NCI-H524 treated with DMSO at 0.1 percent for 48 hours (cell line): ENCODE measurements at regions not wholly inside any gene's neighbourhood (a gene's known extent, or its start where the extent isn't known, plus 50 kb on each side); places are given as distances from the start of the nearest gene placed in this dataset.
"Not testable (repeated sequence)": the region's sequence is repeated elsewhere in the genome, so short reads cannot be mapped to it uniquely, and the experiment has no call there.

Experiments used
- DNase-seq: peaks from one replicate; lab custom pipeline; 2025; lab: John Stamatoyannopoulos, UW

DNA sequence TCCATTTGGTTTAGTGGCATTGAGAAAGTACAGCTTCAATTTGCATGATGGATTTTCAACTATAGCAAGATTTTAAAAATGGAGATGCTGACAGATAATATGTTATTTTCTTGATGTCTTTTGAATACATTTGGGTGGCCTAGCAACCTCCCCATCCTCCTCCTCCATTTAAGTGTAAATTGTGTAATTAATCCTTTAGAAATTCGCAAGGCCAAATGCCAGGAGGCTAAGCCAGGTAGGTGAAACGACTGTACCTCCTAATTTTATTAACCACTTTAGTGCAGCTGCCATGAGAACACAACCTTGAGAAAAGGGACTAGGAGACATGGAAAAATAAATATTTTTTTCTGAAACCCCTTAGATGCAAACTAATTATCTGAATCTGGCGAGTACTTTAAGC lies 248.8 kb downstream of the MRPS30 start:
- no peak for DNase-seq

GRCh38 chr5:45060724-45061123 lies 252.0 kb downstream of the MRPS30 start:
- no peak for DNase-seq

DNA sequence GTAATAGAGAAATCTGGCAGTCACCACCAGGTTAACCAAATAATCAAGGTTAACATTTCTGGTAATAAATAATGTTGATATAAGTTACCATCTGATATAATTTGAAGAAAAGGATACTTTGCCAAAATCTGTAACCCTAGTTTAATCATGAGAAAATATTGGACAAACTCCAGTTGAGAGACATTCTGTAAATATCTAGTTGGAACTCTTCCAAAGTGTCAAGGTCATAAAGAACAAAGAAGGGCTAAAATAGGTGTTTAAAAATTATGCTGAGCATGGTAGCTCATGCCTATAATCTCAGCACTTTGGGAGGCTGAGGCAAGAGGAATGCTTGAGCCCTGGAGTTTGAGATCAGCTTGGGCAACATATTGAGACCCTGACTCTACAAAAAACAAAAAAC lies 253.3 kb downstream of the MRPS30 start:
- DNase-seq, result no peak

DNA sequence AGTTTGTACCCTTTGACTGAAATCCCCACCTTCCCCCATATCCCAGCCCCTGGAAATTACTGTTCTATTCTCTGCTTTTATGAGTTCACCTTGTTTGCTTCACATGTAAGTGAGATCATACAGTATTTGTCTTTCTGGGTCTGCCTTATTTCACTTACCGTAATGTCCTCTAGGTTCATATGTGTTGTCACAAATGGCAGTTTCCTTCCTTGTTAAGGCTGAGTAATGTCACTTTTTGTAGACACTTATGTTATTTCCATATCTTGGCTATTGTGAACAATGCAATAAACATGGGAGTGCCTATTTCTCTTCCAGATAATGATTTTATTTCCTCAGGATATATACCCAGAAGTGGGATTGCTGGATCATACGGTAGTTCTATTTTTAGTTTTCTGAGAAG lies 272.3 kb downstream of the MRPS30 start:
- no peak for DNase-seq

DNA sequence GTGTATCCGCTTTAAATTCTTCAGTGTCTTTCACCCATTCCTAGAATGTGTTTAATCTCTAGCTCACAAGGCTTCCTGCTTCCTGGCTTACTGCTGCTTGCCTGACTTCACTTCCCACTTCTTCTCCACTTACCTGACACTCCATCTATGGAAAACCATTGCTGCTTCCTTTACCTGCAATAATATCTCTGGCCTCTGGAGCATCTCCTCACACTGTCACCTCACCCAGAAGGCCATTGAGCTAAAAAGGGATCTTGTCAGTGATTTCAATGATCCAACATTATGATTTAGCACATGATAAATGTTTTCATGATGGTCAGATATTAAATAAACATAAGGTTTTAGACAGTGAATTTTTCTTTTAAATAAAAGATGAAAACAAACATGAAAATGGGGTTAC lies 281.1 kb downstream of the MRPS30 start:
- DNase-seq, result no peak

DNA sequence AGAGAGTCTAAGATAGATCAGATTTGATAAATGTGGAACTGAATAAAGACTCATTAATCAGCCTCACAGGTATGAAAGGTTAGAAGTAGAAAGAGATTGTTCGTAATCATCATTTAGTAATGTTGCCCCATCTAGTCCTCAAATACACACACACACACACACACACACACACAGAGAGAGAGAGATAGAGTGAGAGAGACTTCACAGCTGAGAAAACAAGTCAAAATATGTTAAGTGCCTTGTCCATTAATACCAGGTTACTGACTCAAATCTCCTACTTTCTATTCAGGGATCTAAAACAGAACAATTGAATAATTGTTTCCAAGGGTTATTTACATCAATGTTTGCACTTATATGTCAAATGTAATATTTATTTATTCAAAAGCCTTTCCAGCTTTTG lies 284.6 kb downstream of the MRPS30 start:
- DNase-seq, result no peak

DNA sequence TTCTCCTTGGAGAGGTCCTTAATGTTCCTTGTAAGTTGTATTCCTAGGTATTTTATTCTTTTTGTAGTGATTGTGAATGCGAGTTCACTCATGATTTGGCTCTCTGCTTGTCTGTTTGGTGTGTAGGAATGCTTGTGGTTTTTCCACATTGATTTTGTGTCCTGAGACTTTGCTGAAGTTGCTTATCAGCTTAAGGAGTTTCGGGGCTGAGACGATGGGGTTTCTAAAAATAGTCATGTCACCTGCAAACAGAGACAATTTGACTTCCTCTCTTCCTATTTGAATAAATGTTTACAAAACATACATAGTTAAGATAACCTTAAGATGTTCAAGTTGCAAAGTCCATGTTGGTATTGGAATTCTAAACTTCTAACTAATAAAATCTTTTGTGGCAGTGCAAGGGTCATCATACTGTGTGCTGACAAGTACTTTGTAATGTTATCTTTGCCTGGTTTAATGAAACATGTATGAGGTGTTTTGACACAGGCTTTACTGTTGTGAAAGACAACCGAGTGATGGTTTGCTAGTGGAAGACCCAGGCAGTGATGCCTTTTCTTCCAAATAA lies 286.2 kb downstream of the MRPS30 start:
- DNase-seq, result no peak

DNA sequence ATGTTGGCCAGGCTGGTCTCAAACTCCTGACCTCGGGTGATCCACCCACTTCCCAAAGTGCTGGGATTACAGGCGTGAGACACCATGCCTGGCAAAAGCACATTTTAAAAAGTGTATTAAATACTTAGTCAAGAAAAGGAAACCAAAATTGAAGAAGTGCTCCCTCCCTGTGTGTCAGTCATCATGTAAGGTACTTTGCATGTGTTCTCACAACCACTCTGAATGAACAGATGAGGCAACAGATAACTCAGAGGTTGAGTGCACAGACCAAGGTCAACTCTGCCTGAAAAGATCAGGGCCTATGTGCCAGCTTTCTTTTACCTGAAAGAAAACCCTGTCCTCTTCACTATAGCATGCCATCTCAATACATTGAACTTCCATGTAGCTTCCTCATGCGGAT lies 289.7 kb downstream of the MRPS30 start:
- DNase-seq, result no peak

- DNase-seq, result no peak
Measured at GRCh38 chr5:45101146-45101545, 292.4 kb downstream of the MRPS30 start.

GRCh38 chr5:45105491-45105994 lies 296.8 kb downstream of the MRPS30 start:
- no peak for DNase-seq

DNA sequence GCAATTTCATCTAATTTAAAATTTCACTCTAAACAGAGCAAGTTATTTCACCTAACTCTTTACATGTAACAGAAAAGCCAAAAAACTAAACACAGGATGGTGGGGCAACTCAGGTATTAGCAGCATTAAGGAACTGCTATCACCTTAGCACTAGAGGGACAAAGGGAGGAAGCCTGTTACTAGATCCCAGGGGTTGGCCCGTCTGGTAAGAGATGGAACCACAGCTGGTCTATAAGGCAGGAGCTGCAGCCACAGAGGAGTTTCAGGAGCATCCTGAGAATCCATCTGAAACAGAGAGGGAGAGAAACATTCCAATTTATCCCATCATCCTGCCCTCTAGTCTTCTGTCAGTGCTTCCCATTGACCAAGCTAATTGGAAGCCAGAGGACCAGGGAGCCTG lies 300.3 kb downstream of the MRPS30 start:
- DNase-seq, result no peak

- DNase-seq, result no peak
Measured at GRCh38 chr5:45109636-45110035, 300.9 kb downstream of the MRPS30 start.

- DNase-seq, result no peak
Measured at GRCh38 chr5:45110399-45110798, 301.7 kb downstream of the MRPS30 start.

DNA sequence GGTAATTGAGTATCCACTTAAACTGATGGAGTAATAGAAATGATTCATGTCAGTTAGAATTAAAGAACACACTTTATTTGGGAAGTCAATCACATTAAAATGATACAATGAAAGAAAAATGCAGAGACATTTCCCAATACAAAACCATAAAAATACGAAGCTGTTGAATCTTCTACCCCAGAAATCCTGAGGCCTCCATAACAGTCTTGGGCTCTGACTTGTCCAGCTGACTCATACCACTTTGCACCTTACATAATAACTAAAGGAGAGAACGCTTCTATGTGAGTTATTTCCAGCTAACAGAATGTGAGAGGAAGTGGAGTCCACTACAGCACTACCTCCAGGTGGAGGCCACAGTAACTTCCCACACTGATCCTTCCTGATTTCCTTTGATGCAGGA lies 305.0 kb downstream of the MRPS30 start:
- DNase-seq, result no peak

DNA sequence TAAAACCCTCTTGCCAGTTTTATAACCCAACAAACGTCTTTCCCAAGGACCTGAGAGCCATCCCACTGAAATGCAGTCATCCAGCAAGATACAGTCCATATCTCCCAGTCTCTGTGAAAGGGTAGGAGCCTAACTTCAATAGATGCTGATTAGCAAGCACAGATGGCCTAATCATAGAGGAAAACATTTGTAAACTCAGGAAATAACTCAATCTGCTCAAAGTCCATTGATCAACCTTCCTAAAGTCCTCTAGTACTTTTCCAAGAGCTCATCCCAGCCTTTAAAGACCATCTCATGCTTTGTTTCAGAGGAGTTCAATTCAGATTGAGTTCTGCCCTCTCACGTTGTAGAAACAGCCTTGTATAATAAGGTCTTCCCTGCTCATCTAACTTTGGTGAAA lies 324.2 kb downstream of the MRPS30 start:
- no peak for DNase-seq

DNA sequence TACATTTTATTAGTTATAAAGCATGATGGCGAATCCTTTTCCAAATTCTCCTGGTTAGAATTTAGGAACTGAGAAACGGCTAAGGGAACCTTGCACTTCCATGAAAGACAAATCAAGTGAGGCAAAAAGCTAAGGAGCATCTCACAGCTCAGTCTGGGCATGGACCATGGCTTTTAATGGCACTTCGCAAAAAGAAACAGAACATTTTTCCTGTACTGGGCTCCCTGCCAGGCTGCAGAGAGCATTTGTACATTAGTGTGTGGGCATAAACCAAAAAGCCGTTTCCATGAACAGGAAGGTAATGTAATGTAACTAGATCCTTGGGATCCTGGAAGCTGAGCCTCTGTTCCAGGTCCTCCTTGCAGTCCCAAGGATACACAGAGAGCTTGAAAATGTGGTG lies 354.2 kb downstream of the MRPS30 start:
- no peak for DNase-seq

GRCh38 chr5:45171563-45171962 lies 362.8 kb downstream of the MRPS30 start:
- DNase-seq, result no peak

DNA sequence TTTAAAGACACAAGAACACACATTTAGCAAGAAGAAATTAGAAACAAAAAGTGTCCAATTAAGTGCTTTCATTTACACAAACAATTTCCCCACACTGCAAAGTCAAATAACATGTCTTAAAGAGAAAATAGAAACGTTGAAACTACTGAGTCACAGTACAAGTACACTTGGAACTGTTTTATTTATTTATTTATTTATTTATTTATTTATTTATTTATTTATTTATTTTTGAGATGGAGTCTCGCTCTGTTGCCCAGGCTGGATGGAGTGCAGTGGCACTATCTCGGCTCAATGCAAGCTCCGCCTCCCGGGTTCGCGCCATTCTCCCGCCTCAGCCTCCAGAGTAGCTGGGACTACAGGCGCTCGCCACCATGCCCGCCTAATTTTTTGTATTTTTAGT lies 363.9 kb downstream of the MRPS30 start:
- not testable (repeated sequence) for DNase-seq

- DNase-seq, result no peak
Measured at GRCh38 chr5:45179686-45180085, 370.9 kb downstream of the MRPS30 start.

- no peak for DNase-seq
Measured at GRCh38 chr5:45189042-45189441, 380.3 kb downstream of the MRPS30 start.

DNA sequence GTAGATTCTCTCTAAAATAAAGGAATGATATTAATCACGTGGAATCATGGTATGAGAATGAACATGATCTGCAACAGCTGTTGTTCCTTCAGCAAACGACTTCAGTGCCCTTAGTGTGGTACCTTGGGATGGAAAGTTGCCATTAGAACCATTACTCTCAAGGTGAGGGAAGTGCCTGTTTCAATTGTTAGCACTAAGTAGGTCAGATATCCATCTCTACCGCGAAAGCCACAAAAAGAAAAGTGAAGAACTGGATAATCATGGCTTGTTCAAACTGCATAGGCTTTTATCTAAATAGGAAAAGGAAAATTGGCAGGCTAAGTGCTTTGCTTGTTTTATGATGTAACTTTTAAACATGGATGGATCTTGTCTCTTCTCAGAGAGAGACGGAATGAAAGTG lies 380.7 kb downstream of the MRPS30 start:
- peak; percentile 11 for DNase-seq

DNA sequence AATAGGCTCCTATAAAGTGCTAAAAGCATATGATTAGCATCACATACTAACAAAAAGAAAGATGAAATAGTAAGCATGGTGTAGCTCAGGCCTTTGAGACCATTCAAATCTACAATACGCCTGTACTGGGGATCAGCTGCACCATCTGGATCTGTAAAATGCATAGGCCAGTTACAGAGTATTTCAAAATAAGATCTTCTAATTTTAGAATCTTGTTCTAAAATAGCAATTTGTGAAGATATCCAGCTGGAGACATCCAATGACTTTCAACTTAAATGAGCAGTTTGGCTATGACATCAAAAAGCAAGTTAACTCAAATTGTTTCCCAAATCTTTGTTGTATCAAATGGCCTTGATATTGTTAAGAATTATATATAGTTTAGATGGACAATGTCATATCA lies 386.3 kb downstream of the MRPS30 start:
- no peak for DNase-seq
